ENCODE measurements at regions not wholly inside any gene's neighbourhood (a gene's known extent, or its start where the extent isn't known, plus 50 kb on each side); places are given as distances from the start of the nearest gene placed in this dataset.

DNA sequence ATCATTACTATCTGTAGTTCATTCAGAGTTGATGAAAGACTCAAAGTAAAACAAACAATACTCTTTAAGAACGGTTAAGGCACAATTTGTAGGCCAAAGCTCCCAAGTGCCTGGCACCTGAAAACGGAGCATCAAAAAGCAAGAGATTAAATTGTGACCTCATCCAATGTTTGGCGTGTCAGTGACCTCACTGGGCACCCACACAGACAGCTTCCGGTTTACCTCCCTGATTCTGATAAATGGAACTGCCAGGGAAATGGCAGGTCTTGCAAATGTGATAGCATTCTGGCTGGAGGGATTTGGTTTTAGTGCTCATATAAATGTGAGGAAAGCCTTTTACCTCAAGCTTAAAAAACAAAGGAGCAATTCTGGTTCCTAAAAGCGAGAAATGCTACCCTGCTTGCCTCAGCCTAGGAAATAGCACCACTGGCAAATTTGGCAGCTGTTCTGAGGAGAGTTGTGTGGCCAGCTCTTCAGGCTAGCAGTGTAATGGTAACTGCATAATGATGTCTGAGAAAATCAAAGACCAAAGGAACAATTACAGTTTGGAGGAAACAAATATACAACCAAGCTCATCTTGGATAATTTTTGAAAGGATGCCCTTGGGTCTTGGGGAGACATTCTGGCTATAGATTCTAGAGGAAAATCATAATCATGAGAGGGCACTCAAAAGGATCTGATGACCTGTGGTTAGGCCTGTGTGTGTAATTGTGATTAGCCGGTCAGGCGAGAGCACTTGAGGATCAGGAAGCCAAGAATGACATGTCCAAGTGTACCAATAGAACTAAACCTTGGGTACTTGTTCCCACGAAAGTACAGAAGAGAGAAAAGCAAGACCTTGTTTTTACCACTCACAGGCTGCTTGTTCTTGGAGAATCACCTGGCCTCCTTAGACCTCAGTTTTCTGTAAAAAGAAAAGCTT is 174.3 kb downstream of the TFAP2B start:
- H4K20me1 ChIP-seq (ENCODE audit: low read depth, low read length): no peaks in the 10 kb centered on the region
- H3K9me2 ChIP-seq (replicated peaks; ENCODE audit: insufficient read depth, low read length): 0 out of 2 replicates have a peak, but pooled peaks cover 5% of the 10 kb centered on the region
- no peaks in the 10 kb centered on the region for H3K79me2 ChIP-seq (ENCODE audit: insufficient read depth, low read length)
- no peaks in the 10 kb centered on the region for H3K27me3 ChIP-seq (ENCODE audit: low read length)
- no peak overlapping the region for H3K9ac ChIP-seq (ENCODE audit: low read length)
- H3K4me2 ChIP-seq (ENCODE audit: low read depth, low read length, poor library complexity, severe bottlenecking): no peak overlapping the region
- H2AFZ ChIP-seq (ENCODE audit: low read depth, low read length, severe bottlenecking): no peak overlapping the region
- no peaks in the 10 kb centered on the region for H3F3A ChIP-seq (ENCODE audit: insufficient read depth)
- H3K9me3 ChIP-seq (ENCODE audit: insufficient read depth, low read length): no peaks in the 10 kb centered on the region
- H3K4me3 ChIP-seq (ENCODE audit: insufficient read depth, low read length, poor library complexity, severe bottlenecking): no peak overlapping the region
- H3K27ac ChIP-seq (ENCODE audit: low read depth, low read length): no peak overlapping the region
- no peaks in the 10 kb centered on the region for H3K36me3 ChIP-seq (ENCODE audit: low read length)
- TF ChIP-seq EZH2phosphoT487 (conservative IDR thresholded peaks at IDR 0.05; ENCODE audit: low read length): no peak
- TF ChIP-seq, protein P1, sequence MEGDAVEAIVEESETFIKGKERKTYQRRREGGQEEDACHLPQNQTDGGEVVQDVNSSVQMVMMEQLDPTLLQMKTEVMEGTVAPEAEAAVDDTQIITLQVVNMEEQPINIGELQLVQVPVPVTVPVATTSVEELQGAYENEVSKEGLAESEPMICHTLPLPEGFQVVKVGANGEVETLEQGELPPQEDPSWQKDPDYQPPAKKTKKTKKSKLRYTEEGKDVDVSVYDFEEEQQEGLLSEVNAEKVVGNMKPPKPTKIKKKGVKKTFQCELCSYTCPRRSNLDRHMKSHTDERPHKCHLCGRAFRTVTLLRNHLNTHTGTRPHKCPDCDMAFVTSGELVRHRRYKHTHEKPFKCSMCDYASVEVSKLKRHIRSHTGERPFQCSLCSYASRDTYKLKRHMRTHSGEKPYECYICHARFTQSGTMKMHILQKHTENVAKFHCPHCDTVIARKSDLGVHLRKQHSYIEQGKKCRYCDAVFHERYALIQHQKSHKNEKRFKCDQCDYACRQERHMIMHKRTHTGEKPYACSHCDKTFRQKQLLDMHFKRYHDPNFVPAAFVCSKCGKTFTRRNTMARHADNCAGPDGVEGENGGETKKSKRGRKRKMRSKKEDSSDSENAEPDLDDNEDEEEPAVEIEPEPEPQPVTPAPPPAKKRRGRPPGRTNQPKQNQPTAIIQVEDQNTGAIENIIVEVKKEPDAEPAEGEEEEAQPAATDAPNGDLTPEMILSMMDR (IDR thresholded peaks at IDR 0.05; ENCODE audit: insufficient read depth, low read length, poor library complexity, severe bottlenecking): no peak

DNA sequence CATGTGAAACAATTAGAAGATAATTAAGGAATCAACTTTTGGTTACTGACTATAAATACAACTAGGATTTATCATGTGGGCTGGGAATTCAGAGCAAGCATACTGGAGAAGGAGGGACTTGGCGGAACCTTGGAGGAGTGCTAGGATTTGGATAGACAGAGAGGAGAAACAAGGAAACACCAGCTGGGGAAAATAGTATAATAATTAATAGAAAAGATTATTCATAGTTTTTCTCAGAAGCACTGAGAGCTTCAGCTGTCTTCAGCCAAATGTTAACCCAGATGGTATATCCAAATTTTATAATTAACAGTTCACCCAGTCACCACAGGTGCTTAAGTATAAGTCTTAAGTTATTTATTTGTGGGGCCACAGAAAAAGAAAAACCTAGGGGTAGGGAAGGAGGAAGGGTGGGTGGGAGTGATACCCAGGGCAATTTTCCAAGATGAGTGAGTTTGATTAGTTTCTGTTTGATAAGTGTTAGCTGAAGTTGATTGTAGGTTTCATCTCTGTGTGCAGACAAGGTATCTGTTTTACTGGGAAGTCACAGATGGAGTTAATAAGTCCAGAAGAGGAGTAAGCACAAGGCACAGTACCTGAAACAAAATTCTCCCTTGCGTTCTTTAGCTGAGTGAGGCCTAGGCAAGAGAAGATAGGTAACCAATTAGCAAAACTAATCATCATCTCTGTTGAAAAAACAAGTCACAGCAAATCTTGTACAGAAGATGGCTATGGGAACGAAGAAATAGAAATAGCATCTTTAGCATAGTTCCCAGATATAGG is 175.5 kb downstream of the TFAP2B start:
- Histone ChIP-seq H4K20me1 (ENCODE audit: low read depth, low read length) (no peaks in the 10 kb centered on the region), H3K9ac (ENCODE audit: low read length) (no peak overlapping the region), H3K27me3 (ENCODE audit: low read length) (no peaks in the 10 kb centered on the region), H3K79me2 (ENCODE audit: insufficient read depth, low read length) (no peaks in the 10 kb centered on the region), H3K27ac (ENCODE audit: low read depth, low read length) (no peak overlapping the region), H3K4me3 (ENCODE audit: insufficient read depth, low read length, poor library complexity, severe bottlenecking) (no peak overlapping the region), H3K4me2 (ENCODE audit: low read depth, low read length, poor library complexity, severe bottlenecking) (no peak overlapping the region), H3K36me3 (ENCODE audit: low read length) (no peaks in the 10 kb centered on the region), H3K9me2 (replicated peaks; ENCODE audit: insufficient read depth, low read length) (0 out of 2 replicates have a peak, but pooled peaks cover 5% of the 10 kb centered on the region), H2AFZ (ENCODE audit: low read depth, low read length, severe bottlenecking) (no peak overlapping the region), H3K9me3 (ENCODE audit: insufficient read depth, low read length) (no peaks in the 10 kb centered on the region), H3F3A (ENCODE audit: insufficient read depth) (no peaks in the 10 kb centered on the region)
- TF ChIP-seq, protein P1 (IDR thresholded peaks at IDR 0.05; ENCODE audit: insufficient read depth, low read length, poor library complexity, severe bottlenecking): no peak
- no peak for TF ChIP-seq EZH2phosphoT487 (conservative IDR thresholded peaks at IDR 0.05; ENCODE audit: low read length)

DNA sequence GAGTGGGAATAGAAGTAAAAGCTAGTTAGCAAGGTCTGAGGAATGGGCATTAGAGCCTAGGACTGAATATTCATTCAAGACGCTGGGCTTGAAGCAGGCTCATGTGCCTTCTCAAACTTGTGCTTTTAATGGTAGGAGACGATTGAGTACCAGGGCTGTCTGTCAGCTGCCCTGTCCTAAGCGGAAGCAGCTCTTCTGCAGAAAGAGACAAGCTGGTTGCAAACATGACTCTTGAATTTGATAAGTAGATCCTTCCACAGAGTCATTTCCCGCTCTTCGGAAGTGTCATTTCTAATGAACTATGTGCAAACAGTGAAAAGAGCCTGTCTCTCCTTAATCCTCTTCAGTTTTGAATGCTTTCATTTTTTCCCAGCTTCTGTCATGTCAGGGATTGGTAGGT is 176.4 kb downstream of the TFAP2B start:
- Histone ChIP-seq H3K79me2 (ENCODE audit: insufficient read depth, low read length) (no peaks in the 10 kb centered on the region), H3K27ac (ENCODE audit: low read depth, low read length) (no peak overlapping the region), H2AFZ (ENCODE audit: low read depth, low read length, severe bottlenecking) (no peak overlapping the region), H3K27me3 (ENCODE audit: low read length) (no peaks in the 10 kb centered on the region), H3K9me2 (replicated peaks; ENCODE audit: insufficient read depth, low read length) (0 out of 2 replicates have a peak, but pooled peaks cover 5% of the 10 kb centered on the region), H3K9me3 (ENCODE audit: insufficient read depth, low read length) (no peaks in the 10 kb centered on the region), H3K4me2 (ENCODE audit: low read depth, low read length, poor library complexity, severe bottlenecking) (no peak overlapping the region), H3K4me3 (ENCODE audit: insufficient read depth, low read length, poor library complexity, severe bottlenecking) (no peak overlapping the region), H3K36me3 (ENCODE audit: low read length) (no peaks in the 10 kb centered on the region), H3F3A (ENCODE audit: insufficient read depth) (no peaks in the 10 kb centered on the region), H3K9ac (ENCODE audit: low read length) (no peak overlapping the region), H4K20me1 (ENCODE audit: low read depth, low read length) (no peaks in the 10 kb centered on the region)
- TF ChIP-seq, protein P1 (IDR thresholded peaks at IDR 0.05; ENCODE audit: insufficient read depth, low read length, poor library complexity, severe bottlenecking): no peak
- no peak for TF ChIP-seq EZH2phosphoT487 (conservative IDR thresholded peaks at IDR 0.05; ENCODE audit: low read length)
